HFFc6 (cell line): ENCODE measurements at regions not wholly inside any gene's neighbourhood (a gene's known extent, or its start where the extent isn't known, plus 50 kb on each side); places are given as distances from the start of the nearest gene placed in this dataset.
"Not testable (repeated sequence)": the region's sequence is repeated elsewhere in the genome, so short reads cannot be mapped to it uniquely, and the experiment has no call there.

Experiments
- DNase-seq: peaks from one replicate; pipeline ENCODE4 v3.0.0-alpha.2; 2018
- H3K27ac Mint-ChIP-seq: 2 replicates; pipeline ENCODE4 v1.8.0; 2020; ENCODE audit warnings: mild to moderate bottlenecking, mixed read lengths
- H3K27me3 Mint-ChIP-seq: 2 replicates; pipeline ENCODE4 v1.8.0; 2021; ENCODE audit warnings: mild to moderate bottlenecking, moderate library complexity, mixed read lengths; ENCODE audit not compliant: insufficient read depth
- H3K36me3 Mint-ChIP-seq: 2 replicates; pipeline ENCODE4 v1.8.0; 2021; ENCODE audit warnings: low read depth, mixed read lengths
- H3K4me1 Mint-ChIP-seq: 2 replicates; pipeline ENCODE4 v1.8.0; 2020; ENCODE audit warnings: low read depth, mixed read lengths
- H3K4me3 Mint-ChIP-seq: 2 replicates; pipeline ENCODE4 v1.8.0; 2020; ENCODE audit warnings: mild to moderate bottlenecking, moderate library complexity, mixed read lengths
- H3K9me3 Mint-ChIP-seq: 2 replicates; pipeline ENCODE4 v1.8.0; 2020; ENCODE audit warnings: mild to moderate bottlenecking, mixed read lengths
- TF ChIP-seq, protein P1 (sequence below): fragments of 200-600 bp; sonication (generic); IDR thresholded peaks from 2 replicates; pipeline ENCODE4 v1.5.0; 2021; ENCODE audit warnings: antibody characterized with exemption, mild to moderate bottlenecking

GRCh38 chr7:104264285-104264684 is 56.5 kb upstream of the ORC5 start:
- no peak overlapping the region for H3K4me3 Mint-ChIP-seq
- peaks cover 5% of the 10 kb centered on the region; the same call in 1 of the 2 replicates for H3K4me1 Mint-ChIP-seq
- peaks cover 7% of the 10 kb centered on the region; the same call in 1 of the 2 replicates for H3K36me3 Mint-ChIP-seq
- peaks cover 17% of the 10 kb centered on the region for H3K9me3 Mint-ChIP-seq
- no peak for DNase-seq
- no peaks in the 10 kb centered on the region for H3K27me3 Mint-ChIP-seq
- TF ChIP-seq, protein P1, sequence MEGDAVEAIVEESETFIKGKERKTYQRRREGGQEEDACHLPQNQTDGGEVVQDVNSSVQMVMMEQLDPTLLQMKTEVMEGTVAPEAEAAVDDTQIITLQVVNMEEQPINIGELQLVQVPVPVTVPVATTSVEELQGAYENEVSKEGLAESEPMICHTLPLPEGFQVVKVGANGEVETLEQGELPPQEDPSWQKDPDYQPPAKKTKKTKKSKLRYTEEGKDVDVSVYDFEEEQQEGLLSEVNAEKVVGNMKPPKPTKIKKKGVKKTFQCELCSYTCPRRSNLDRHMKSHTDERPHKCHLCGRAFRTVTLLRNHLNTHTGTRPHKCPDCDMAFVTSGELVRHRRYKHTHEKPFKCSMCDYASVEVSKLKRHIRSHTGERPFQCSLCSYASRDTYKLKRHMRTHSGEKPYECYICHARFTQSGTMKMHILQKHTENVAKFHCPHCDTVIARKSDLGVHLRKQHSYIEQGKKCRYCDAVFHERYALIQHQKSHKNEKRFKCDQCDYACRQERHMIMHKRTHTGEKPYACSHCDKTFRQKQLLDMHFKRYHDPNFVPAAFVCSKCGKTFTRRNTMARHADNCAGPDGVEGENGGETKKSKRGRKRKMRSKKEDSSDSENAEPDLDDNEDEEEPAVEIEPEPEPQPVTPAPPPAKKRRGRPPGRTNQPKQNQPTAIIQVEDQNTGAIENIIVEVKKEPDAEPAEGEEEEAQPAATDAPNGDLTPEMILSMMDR: no peak
- H3K27ac Mint-ChIP-seq: no peak overlapping the region

- Mint-ChIP-seq H3K4me1 (peaks cover 5% of the 10 kb centered on the region; the same call in 1 of the 2 replicates), H3K36me3 (peaks cover 7% of the 10 kb centered on the region; the same call in 1 of the 2 replicates), H3K9me3 (peaks cover 17% of the 10 kb centered on the region), H3K4me3 (no peak overlapping the region), H3K27ac (no peak overlapping the region), H3K27me3 (no peaks in the 10 kb centered on the region)
- peak; percentile 11 for DNase-seq
- TF ChIP-seq, protein P1: peak; percentile 76
Measured at GRCh38 chr7:104267701-104268368, 60.0 kb upstream of the ORC5 start.

- Mint-ChIP-seq H3K27ac (no peak overlapping the region), H3K9me3 (peaks cover 3% of the 10 kb centered on the region; the same call in 1 of the 2 replicates), H3K4me3 (no peak overlapping the region), H3K4me1 (no peaks in the 10 kb centered on the region), H3K36me3 (no peaks in the 10 kb centered on the region), H3K27me3 (no peaks in the 10 kb centered on the region; the same call in 1 of the 2 replicates)
- no peak for DNase-seq
- TF ChIP-seq, protein P1: no peak
Measured at GRCh38 chr7:104271948-104272347, 56.5 kb upstream of the LHFPL3 start.

DNA sequence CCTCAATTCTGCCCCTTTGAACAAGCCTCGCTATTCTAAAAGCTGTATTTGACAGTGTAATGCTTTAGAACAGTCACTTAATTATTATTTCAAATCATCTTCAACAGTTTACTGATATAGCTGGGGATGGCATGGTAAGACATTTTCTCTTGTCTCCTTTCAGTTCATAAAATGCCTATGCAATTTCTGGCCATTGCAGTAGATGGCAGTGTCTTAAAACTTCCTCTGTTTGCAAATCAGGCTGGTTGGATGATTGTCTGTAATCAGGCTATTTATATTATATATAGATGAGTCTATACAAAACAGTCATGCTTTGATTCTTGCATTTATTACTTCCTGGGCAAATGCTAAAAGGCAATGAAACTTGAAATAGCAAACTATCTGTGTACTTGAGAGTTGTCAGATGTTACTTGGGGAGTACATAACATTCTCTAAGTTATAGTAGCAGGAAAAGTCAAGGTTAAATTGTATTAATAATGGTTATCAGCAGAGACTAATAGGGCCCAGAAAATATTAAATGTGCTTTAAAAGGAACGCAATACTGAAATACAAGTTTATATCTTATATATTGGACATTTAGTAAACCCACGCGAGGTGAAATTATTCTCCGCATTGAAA is 55.5 kb upstream of the LHFPL3 start:
- H3K27me3 Mint-ChIP-seq: no peaks in the 10 kb centered on the region; the same call in 1 of the 2 replicates
- peaks cover 3% of the 10 kb centered on the region; the same call in 1 of the 2 replicates for H3K9me3 Mint-ChIP-seq
- H3K4me1 Mint-ChIP-seq: no peaks in the 10 kb centered on the region
- H3K36me3 Mint-ChIP-seq: no peaks in the 10 kb centered on the region
- H3K4me3 Mint-ChIP-seq: no peak overlapping the region
- TF ChIP-seq, protein P1: peak; percentile 71
- DNase-seq: peak; percentile 59
- H3K27ac Mint-ChIP-seq: no peak overlapping the region

- no peak overlapping the region for H3K4me3 Mint-ChIP-seq
- no peaks in the 10 kb centered on the region for H3K36me3 Mint-ChIP-seq
- TF ChIP-seq, protein P1: no peak
- H3K4me1 Mint-ChIP-seq: no peaks in the 10 kb centered on the region
- DNase-seq: no peak
- H3K27ac Mint-ChIP-seq: no peak overlapping the region
- peaks cover 7% of the 10 kb centered on the region; the same call in 1 of the 2 replicates for H3K9me3 Mint-ChIP-seq
- H3K27me3 Mint-ChIP-seq: no peaks in the 10 kb centered on the region; the same call in 1 of the 2 replicates
Measured at GRCh38 chr7:104275900-104276299, 52.5 kb upstream of the LHFPL3 start.

DNA sequence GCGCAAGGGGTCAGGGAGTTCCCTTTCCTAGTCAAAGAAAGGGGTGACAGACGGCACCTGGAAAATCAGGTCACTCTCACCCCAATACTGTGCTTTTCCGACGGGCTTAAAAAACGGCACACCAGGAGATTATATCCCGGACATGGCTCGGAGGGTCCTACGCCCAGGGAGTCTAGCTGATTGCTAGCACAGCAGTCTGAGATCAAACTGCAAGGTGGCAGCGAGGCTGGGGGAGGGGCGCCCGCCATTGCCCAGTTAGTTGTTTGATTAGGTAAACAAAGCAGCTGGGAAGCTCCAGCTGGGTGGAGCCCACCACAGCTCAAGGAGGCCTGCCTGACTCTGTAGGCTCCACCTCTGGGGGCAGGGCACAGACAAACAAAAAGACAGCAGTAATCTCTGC is 51.7 kb upstream of the LHFPL3 start:
- not testable (repeated sequence) for H3K27me3 Mint-ChIP-seq, H3K27ac Mint-ChIP-seq, DNase-seq, H3K4me3 Mint-ChIP-seq, H3K36me3 Mint-ChIP-seq, H3K9me3 Mint-ChIP-seq, H3K4me1 Mint-ChIP-seq
